Endodermal cell (in vitro differentiated cells): ENCODE measurements at regions not wholly inside any gene's neighbourhood (a gene's known extent, or its start where the extent isn't known, plus 50 kb on each side); places are given as distances from the start of the nearest gene placed in this dataset.

ENCODE experiments used
- DNase-seq: peaks from one replicate; pipeline ENCODE4 v3.0.0-alpha.2; 2017
- H3K27ac ChIP-seq: 2 replicates; pipeline ENCODE4 v1.5.1; 2013; ENCODE audit warnings: mild to moderate bottlenecking, low read depth, low read length, moderate library complexity
- H3K27me3 ChIP-seq: 2 replicates; pipeline ENCODE4 v1.6.1; 2013; ENCODE audit warnings: mild to moderate bottlenecking, low read length, moderate library complexity; ENCODE audit not compliant: insufficient read depth, control insufficient read depth, poor library complexity, severe bottlenecking
- H3K36me3 ChIP-seq: 2 replicates; pipeline ENCODE4 v1.7.0; 2013; ENCODE audit warnings: mild to moderate bottlenecking, low read length, moderate library complexity; ENCODE audit not compliant: control insufficient read depth, insufficient read depth
- H3K4me1 ChIP-seq: one replicate; pipeline ENCODE4 v1.7.0; 2013; ENCODE audit warnings: low read length; ENCODE audit not compliant: control insufficient read depth, insufficient read depth
- H3K4me3 ChIP-seq: 2 replicates; pipeline ENCODE4 v1.5.1; 2013; ENCODE audit warnings: mild to moderate bottlenecking, low read length, moderate library complexity
- H3K9ac ChIP-seq: 2 replicates; pipeline ENCODE4 v1.6.1; 2013; ENCODE audit warnings: mild to moderate bottlenecking, low read length, moderate library complexity; ENCODE audit not compliant: poor library complexity, severe bottlenecking; ENCODE audit errors: extremely low read depth
- H3K9me3 ChIP-seq: 2 replicates; pipeline ENCODE4 v1.6.1; 2013; ENCODE audit warnings: mild to moderate bottlenecking, low read length, moderate library complexity; ENCODE audit not compliant: control insufficient read depth
- H3K27ac Mint-ChIP-seq: 2 replicates; pipeline ENCODE4 v1.8.0; 2020; ENCODE audit warnings: mixed read lengths
- H3K27me3 Mint-ChIP-seq: 2 replicates; pipeline ENCODE4 v1.8.0; 2021; ENCODE audit warnings: mild to moderate bottlenecking, mixed read lengths; ENCODE audit not compliant: insufficient read depth
- H3K36me3 Mint-ChIP-seq: 2 replicates; pipeline ENCODE4 v1.8.0; 2020; ENCODE audit warnings: low read depth, mixed read lengths
- H3K4me1 Mint-ChIP-seq: 2 replicates; pipeline ENCODE4 v1.8.0; 2020; ENCODE audit warnings: mixed read lengths
- H3K4me3 Mint-ChIP-seq: 2 replicates; pipeline ENCODE4 v1.8.0; 2020; ENCODE audit warnings: mild to moderate bottlenecking, moderate library complexity, mixed read lengths
- H3K9me3 Mint-ChIP-seq: 2 replicates; pipeline ENCODE4 v1.8.0; 2020; ENCODE audit warnings: mild to moderate bottlenecking, mixed read lengths
- WGBS, 2 experiments: methylation state at CpG; one replicate each; pipeline versions ENCODE4 v1.1.5 to v1.1.7; 2013; ENCODE audit warnings: missing lambda C conversion rate in 2 of 2, mixed read lengths in 1 of 2; ENCODE audit not compliant: insufficient coverage in 1 of 2, insufficient read length in 1 of 2; 5-methylcytosine and 5-hydroxymethylcytosine counted together
- TF ChIP-seq, protein P1 (sequence below): fragments of 200-600 bp; sonication (generic); conservative IDR thresholded peaks from 2 replicates; pipeline ENCODE4 v1.5.0; 2021; ENCODE audit warnings: antibody characterized with exemption, mild to moderate bottlenecking

DNA sequence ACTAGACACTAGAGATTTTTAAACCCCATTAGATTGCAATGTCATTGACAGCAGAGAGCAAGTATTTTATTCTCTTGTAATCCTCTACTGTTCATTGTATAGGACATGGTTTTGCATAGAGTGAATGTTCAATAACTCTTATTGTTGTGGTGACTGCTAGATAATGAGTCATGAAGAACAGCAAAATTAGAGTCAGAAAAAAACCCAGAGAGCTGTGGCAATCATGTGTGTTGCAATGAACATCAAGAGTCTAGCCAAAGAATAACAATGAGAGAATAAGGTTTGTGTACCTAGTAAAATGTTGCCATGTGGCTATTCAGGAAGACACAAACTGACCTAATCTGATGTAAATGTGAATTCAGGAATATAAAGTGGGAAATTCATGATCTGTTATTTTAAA, 684.0 kb downstream of the DSC3 start:
- no peaks in the 10 kb centered on the region for H3K4me1 Mint-ChIP-seq
- H3K9me3 Mint-ChIP-seq = no peaks in the 10 kb centered on the region
- H3K27ac ChIP-seq = no peak overlapping the region
- TF ChIP-seq, protein P1, sequence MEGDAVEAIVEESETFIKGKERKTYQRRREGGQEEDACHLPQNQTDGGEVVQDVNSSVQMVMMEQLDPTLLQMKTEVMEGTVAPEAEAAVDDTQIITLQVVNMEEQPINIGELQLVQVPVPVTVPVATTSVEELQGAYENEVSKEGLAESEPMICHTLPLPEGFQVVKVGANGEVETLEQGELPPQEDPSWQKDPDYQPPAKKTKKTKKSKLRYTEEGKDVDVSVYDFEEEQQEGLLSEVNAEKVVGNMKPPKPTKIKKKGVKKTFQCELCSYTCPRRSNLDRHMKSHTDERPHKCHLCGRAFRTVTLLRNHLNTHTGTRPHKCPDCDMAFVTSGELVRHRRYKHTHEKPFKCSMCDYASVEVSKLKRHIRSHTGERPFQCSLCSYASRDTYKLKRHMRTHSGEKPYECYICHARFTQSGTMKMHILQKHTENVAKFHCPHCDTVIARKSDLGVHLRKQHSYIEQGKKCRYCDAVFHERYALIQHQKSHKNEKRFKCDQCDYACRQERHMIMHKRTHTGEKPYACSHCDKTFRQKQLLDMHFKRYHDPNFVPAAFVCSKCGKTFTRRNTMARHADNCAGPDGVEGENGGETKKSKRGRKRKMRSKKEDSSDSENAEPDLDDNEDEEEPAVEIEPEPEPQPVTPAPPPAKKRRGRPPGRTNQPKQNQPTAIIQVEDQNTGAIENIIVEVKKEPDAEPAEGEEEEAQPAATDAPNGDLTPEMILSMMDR = no peak
- no peaks in the 10 kb centered on the region for H3K27me3 ChIP-seq
- no peaks in the 10 kb centered on the region for H3K36me3 ChIP-seq
- no peak for DNase-seq
- no peaks in the 10 kb centered on the region for H3K27me3 Mint-ChIP-seq
- H3K27ac Mint-ChIP-seq = no peak overlapping the region
- H3K9ac ChIP-seq = no peak overlapping the region
- no peaks in the 10 kb centered on the region for H3K4me1 ChIP-seq
- no peaks in the 10 kb centered on the region for H3K9me3 ChIP-seq
- H3K4me3 Mint-ChIP-seq = no peak overlapping the region
- H3K4me3 ChIP-seq = no peak overlapping the region
- H3K36me3 Mint-ChIP-seq = no peaks in the 10 kb centered on the region

DNA sequence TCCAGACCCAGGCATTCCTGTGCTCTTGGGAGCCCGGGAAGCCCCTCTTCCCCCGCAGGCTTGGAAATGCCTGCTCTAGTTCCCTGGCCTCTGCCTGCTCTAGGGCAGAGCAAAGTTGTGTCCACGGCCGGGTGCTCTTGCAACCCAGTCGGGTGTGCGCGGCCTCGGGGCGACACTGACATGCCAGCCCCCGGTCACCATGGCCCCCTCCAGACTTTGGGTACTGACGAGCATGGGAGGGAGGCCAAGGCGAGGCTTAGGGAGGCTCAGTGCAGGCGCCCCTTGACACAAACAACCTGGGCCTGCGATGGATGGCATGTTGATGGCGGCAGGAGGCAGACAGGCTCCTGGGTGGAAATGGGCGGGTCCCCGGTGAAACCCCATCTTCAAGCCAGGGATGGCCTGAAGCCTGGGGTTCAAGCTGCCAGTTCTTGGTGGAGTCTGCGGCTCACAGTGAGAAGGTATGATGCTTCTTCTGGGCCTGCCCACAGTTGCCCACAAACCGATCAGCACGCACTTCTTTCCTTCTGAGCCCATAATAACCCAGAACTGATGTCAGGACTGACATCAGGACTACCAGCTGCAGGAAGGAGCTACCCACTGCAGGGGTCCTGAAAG, 689.9 kb downstream of the DSC3 start:
- TF ChIP-seq, protein P1 = no peak
- DNase-seq = no peak
- WGBS, 2 experiments = 92 to 93% methylated on average over 12 to 20 of the region's 20 CpGs
- Histone ChIP-seq H3K4me3 (no peak overlapping the region), H3K27me3 (no peaks in the 10 kb centered on the region), H3K9ac (no peak overlapping the region), H3K36me3 (no peaks in the 10 kb centered on the region), H3K4me1 (no peaks in the 10 kb centered on the region), H3K27ac (no peak overlapping the region), H3K9me3 (peaks cover 1% of the 10 kb centered on the region)
- Mint-ChIP-seq H3K27ac (no peak overlapping the region), H3K36me3 (no peaks in the 10 kb centered on the region), H3K9me3 (peaks cover 10% of the 10 kb centered on the region), H3K4me1 (no peaks in the 10 kb centered on the region), H3K27me3 (no peaks in the 10 kb centered on the region), H3K4me3 (no peak overlapping the region)

DNA sequence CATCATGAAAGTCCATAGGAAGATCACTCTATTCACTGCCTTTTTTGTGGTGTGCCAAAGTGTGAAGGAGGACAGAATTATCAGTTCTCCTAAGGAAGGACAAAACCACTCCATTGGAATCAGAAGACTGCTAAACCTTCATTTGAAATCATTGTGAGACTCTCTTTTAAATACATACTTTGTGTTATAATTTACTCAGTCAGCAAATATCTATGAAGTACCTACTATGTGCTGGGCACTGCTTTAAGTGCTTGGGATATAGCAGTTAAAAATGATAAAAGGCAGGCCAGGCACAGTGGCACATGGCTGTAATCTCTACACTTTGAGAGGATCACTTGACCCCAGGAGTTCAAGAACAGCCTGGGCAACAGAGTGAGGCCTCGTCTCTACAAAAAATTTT, 692.3 kb downstream of the DSC3 start:
- Mint-ChIP-seq H3K4me3 (no peak overlapping the region), H3K27me3 (no peaks in the 10 kb centered on the region), H3K36me3 (no peaks in the 10 kb centered on the region), H3K4me1 (no peaks in the 10 kb centered on the region), H3K27ac (no peak overlapping the region), H3K9me3 (peaks cover 24% of the 10 kb centered on the region)
- H3K4me3 ChIP-seq = no peak overlapping the region
- no peak overlapping the region for H3K27ac ChIP-seq
- no peak overlapping the region for H3K9ac ChIP-seq
- WGBS, 2 experiments = 80% methylated on average over 1 of the region's 1 CpG; no CpG with 5 or more reads in 1 of the 2 experiments
- H3K9me3 ChIP-seq = peaks cover 10% of the 10 kb centered on the region
- DNase-seq = no peak
- no peaks in the 10 kb centered on the region for H3K27me3 ChIP-seq
- no peaks in the 10 kb centered on the region for H3K36me3 ChIP-seq
- H3K4me1 ChIP-seq = no peaks in the 10 kb centered on the region
- TF ChIP-seq, protein P1 = no peak
